Retinal pigment epithelial cell (primary cell): ENCODE measurements at regions not wholly inside any gene's neighbourhood (a gene's known extent, or its start where the extent isn't known, plus 50 kb on each side); places are given as distances from the start of the nearest gene placed in this dataset.

Experiments used
- DNase-seq: peaks from one replicate; pipeline ENCODE4 v3.0.0-alpha.2; 2010; ENCODE audit warnings: low read depth
- H3K4me3 ChIP-seq: 2 replicates; pipeline ENCODE4 v1.5.1; 2011; ENCODE audit warnings: mild to moderate bottlenecking, low read length, control low read depth, moderate library complexity
- TF ChIP-seq, protein P1 (sequence below): conservative IDR thresholded peaks from 2 replicates; pipeline ENCODE4 v1.5.1; 2011; ENCODE audit warnings: low read depth, low read length, control low read depth, inconsistent platforms

DNA sequence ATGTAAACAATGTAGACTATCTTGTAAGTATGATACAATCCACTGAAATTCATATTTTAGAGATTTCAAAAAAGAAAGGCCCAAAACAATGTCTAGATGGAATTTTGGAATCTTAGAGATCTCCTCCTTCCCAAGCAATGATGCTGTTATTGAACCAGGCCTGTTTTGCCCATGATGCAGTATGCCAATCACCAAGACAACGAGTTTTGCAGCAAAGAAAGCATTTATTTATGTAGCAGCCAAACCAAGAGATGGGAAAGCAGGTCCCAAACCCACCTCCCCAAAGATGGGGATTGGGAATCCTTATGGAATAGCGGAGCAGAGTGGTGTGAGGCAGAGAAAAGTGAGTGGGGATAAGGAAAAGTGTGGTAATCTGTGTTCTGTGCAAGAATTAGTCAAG lies 197.8 kb upstream of the NT5E start:
- no peak overlapping the region for H3K4me3 ChIP-seq
- TF ChIP-seq, protein P1, sequence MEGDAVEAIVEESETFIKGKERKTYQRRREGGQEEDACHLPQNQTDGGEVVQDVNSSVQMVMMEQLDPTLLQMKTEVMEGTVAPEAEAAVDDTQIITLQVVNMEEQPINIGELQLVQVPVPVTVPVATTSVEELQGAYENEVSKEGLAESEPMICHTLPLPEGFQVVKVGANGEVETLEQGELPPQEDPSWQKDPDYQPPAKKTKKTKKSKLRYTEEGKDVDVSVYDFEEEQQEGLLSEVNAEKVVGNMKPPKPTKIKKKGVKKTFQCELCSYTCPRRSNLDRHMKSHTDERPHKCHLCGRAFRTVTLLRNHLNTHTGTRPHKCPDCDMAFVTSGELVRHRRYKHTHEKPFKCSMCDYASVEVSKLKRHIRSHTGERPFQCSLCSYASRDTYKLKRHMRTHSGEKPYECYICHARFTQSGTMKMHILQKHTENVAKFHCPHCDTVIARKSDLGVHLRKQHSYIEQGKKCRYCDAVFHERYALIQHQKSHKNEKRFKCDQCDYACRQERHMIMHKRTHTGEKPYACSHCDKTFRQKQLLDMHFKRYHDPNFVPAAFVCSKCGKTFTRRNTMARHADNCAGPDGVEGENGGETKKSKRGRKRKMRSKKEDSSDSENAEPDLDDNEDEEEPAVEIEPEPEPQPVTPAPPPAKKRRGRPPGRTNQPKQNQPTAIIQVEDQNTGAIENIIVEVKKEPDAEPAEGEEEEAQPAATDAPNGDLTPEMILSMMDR: no peak
- no peak for DNase-seq

DNA sequence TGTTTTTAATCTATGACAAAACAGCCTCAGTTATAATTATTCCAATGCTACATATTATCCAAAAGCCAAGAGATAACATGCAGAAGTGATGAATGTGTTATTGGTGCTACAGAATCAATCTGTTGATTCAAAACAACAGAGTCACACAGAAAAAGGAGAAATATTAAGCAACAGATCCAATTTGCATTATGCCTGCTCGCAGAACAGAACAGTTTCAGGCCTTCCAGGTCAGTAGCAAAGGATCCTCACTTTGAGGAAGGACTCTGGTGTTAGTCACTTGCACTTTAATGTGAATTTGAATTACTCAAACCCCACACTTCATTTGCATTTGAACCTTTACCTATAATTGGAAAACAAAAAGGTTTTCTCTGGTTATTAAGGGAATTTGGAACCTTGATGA lies 198.6 kb upstream of the NT5E start:
- TF ChIP-seq, protein P1: no peak
- H3K4me3 ChIP-seq: no peak overlapping the region
- DNase-seq: no peak

DNA sequence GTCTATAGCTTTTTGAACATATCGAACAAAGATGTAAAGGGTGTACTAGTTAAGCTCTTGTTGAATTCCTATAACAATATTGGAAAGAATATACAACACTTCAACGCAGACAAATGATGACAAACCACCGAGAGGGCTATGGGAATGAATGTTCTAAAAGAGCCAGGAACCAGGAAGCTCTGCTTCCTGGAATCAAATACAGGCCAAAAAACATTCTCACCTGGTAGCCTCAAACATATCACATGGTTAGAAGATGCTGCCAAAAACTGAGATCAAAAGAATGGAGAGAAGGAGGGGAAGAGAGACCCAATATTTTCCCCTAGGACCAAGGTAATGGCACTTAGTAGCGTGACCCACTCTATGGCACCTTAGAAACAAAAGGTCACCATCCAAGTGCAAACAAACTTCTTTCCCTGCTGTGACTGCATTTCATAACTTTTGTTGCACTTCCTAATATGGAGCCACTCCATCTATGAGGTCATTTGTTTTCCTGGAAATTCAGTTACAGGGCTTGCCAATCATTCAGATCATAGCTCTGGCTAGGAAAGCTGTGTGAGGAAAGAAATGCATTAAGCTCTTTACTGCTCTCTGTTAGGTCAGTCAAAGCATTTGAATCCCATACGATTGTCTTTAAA lies 199.2 kb upstream of the NT5E start:
- H3K4me3 ChIP-seq: no peak overlapping the region
- TF ChIP-seq, protein P1: no peak
- no peak for DNase-seq

DNA sequence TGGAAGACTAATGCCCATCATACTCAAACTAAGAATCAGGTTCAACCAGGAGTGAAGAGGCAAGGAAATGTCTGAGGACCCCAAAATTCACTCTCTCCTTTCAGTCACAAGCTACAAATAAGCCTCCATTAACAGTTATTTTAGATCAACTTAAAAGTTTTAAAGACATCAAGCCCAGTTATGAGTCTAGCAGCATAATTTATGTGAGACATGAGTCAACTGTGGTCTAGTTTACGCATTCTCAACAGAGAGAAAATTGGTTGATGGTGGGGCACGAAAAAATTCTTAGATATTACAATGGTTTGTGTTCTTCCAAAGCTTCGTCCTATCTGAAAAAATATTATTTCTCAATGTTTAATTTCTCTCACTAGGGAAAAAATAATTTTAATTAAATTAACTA lies 204.9 kb upstream of the NT5E start:
- no peak overlapping the region for H3K4me3 ChIP-seq
- DNase-seq: no peak
- TF ChIP-seq, protein P1: no peak

DNA sequence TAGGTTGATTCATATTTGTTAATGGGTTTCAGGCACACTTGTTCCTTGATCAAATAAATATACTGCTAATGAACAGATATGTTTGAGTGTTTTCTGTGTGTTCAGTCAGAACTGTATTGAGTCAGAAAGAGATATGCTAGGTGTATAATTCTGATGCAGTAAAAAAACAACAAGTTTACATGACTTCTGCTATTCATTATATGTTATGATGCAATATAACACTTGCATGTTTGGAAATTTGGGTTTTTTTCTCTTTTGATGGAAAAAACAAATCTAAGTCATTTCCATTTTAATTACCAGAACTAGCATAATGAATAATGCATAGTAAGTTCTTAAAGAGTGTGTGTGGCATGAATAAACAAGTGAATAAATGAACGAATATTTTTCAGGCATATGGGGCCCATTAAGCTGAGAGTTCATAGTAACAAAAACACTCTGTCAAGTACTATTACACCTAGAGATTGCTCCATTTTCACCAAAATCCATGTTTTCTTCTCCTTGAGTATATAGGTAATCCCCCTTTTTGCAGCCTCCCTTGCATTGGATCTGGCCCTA lies 208.3 kb upstream of the NT5E start:
- no peak for DNase-seq
- H3K4me3 ChIP-seq: no peak overlapping the region
- TF ChIP-seq, protein P1: no peak

DNA sequence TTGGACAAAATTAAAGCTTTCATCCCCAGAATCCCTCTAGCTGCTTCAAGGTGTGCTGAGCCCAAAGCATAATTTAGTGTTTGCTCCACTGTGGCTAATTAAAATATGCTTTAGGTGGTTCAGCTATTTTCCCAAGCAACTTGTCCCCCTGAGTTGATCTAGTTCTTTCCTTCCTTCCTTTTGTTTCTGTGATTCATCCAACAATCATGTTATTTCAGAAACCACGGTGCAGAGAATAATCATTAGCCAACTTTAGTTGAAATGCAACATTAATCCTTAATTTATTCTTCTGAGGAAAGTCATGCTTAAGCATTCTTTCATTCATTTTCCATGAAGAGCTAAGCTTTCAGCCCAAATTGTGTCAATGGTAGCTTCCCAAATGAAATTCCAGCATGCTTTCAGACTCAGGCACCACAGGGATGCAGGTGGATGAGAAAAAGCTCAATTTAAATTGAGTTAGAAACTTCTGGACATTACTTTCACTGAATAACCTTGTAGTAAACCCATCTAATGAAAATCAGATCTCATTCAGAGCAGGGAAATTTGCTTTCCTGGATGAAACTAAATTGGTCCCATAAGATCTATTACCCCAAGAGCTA lies 209.0 kb upstream of the NT5E start:
- TF ChIP-seq, protein P1: no peak
- H3K4me3 ChIP-seq: no peak overlapping the region
- DNase-seq: no peak

DNA sequence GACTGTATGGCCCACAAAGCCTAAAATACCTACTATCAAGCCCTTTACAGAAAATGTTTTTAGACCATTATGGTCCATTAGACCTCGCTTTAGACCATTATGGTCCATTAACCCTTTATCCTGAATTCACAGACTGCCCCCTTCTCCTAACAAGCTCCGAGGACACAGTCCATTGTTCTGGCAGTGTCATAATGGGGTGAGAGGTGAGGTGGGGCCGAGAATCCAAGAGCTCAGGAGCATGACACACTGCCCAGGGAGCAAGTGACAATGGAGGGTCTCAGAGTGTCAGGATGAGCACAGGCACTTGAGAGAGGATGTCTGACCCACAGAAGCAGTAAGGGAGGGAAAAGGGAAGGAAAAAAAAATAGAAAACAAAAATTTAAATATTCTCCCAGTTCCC lies 212.4 kb upstream of the NT5E start:
- H3K4me3 ChIP-seq: no peak overlapping the region
- DNase-seq: no peak
- TF ChIP-seq, protein P1: no peak
